Peyer's patch (tissue), 4 donors: ENCODE measurements at regions not wholly inside any gene's neighbourhood (a gene's known extent, or its start where the extent isn't known, plus 50 kb on each side); places are given as distances from the start of the nearest gene placed in this dataset.

Experiments used
- POLR2A ChIP-seq, 2 donors: fragments of 450-650 bp; IDR thresholded peaks; one replicate each; pipeline ENCODE4 v1.5.1; 2017; ENCODE audit warnings: antibody characterized with exemption in 2 of 2, mild to moderate bottlenecking in 2 of 2, moderate library complexity in 2 of 2
- TF ChIP-seq, protein P1 (sequence below), 6 experiments: fragments of 450-650 bp in 4 of 6; fragments of 200-600 bp in 2 of 6; sonication (generic) in 1 of 6; IDR thresholded peaks; one replicate each; pipeline ENCODE4 v1.5.1; 2017 to 2019; ENCODE audit warnings: antibody characterized with exemption in 6 of 6, mild to moderate bottlenecking in 3 of 6, moderate library complexity in 1 of 6

DNA sequence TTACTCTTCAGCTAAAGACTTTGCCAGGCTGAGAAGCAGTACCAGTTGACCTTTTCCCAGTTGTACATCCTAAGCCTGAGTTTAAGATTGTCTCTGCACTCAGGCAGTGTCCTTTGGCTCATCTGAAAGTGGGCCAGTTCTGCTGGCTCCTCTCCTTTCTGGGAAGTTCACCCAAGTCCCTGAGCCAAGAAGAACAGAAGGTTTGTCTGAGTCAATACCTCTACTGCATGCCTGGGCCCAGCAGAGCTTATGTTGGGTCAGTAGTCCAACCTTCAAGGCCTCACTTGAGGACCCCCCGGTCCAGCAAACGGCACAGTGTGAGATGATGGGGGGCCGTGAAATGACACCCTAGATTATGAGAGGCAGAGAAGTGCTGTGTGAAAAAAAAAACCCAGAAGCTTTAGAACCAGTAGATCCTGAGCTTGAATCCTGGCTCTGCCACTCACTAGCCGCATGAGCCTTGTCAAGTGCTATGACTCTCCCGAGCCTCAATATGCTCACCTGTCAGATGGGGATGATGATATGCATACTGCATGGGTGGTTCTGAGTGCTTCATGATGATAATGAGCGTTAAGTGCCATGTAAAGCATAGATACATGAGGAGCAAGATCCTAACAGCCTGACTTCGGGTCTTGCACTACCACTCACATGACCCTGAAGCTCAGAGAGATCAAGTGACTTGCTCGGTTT, 156.0 kb downstream of the MACROH2A1 start:
- TF ChIP-seq, protein P1, sequence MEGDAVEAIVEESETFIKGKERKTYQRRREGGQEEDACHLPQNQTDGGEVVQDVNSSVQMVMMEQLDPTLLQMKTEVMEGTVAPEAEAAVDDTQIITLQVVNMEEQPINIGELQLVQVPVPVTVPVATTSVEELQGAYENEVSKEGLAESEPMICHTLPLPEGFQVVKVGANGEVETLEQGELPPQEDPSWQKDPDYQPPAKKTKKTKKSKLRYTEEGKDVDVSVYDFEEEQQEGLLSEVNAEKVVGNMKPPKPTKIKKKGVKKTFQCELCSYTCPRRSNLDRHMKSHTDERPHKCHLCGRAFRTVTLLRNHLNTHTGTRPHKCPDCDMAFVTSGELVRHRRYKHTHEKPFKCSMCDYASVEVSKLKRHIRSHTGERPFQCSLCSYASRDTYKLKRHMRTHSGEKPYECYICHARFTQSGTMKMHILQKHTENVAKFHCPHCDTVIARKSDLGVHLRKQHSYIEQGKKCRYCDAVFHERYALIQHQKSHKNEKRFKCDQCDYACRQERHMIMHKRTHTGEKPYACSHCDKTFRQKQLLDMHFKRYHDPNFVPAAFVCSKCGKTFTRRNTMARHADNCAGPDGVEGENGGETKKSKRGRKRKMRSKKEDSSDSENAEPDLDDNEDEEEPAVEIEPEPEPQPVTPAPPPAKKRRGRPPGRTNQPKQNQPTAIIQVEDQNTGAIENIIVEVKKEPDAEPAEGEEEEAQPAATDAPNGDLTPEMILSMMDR (IDR thresholded peaks at IDR 0.05) = no peak
- no peak for TF ChIP-seq POLR2A (IDR thresholded peaks at IDR 0.05)
